IPS DF 6.9 (cell line): ENCODE measurements at regions not wholly inside any gene's neighbourhood (a gene's known extent, or its start where the extent isn't known, plus 50 kb on each side); places are given as distances from the start of the nearest gene placed in this dataset.
"Not testable (repeated sequence)": the region's sequence is repeated elsewhere in the genome, so short reads cannot be mapped to it uniquely, and the experiment has no call there.

Source experiments
- DNase-seq: peaks from one replicate; pipeline ENCODE4 v3.0.0-alpha.2; 2013; ENCODE audit warnings: low read depth, low spot score
- H3K27ac ChIP-seq: one replicate; pipeline ENCODE4 v1.5.1; 2013; ENCODE audit warnings: low read length, control low read depth
- H3K27me3 ChIP-seq: 2 replicates; pipeline ENCODE4 v1.6.1; 2013; ENCODE audit warnings: mild to moderate bottlenecking, low read length; ENCODE audit not compliant: control insufficient read depth, insufficient read depth
- H3K36me3 ChIP-seq: 2 replicates; pipeline ENCODE4 v1.6.1; 2013; ENCODE audit warnings: low read length; ENCODE audit not compliant: control insufficient read depth, insufficient read depth
- H3K4me1 ChIP-seq: 2 replicates; pipeline ENCODE4 v1.6.1; 2013; ENCODE audit warnings: low read length; ENCODE audit not compliant: control insufficient read depth, insufficient read depth
- H3K4me3 ChIP-seq: 2 replicates; pipeline ENCODE4 v1.5.1; 2013; ENCODE audit warnings: mild to moderate bottlenecking, low read length
- H3K9me3 ChIP-seq: 2 replicates; pipeline ENCODE4 v1.6.1; 2013; ENCODE audit warnings: low read length, inconsistent platforms; ENCODE audit not compliant: control insufficient read depth, insufficient read depth
- WGBS: extraction: QIAGEN DNeasy Blood & Tissue Kit; methylation state at CpG from one replicate; pipeline ENCODE4 v1.1.7; 2013; ENCODE audit warnings: mixed read lengths, missing lambda C conversion rate; ENCODE audit not compliant: insufficient read length, insufficient coverage; 5-methylcytosine and 5-hydroxymethylcytosine counted together

DNA sequence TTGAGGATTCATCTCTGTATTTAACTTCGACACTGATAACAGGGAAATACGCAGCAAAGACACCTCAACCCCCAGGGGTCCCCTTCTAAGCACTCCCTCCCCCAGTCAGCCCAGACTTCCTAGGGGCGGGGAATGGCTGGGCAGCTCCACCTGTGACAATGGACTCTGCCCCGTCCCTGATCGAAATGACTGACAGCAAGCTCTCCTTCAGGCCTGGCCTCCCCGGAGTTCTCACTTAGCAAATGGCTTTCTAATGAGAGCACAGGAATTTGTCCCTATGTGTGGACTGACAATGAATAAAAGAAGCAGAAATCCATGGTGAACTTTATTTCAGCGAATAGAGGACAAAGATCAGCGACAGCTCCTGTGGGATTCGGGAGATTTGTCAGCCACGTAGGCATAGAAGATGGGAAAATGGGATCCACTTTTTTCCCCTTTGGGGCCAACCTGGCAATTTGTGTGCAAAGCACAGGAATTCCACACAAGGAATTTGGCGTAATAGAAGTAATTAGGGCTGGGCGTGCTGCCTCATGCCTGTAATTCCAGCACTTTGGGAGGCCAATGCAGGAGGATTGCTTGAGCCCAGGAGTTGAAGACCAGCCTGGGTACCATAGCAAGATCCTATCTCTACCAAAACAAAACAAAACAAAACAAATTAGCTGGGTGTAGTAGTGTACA, 63.8 kb downstream of the TNFAIP2 start:
- 100% methylated on average over 1 of the region's 12 CpGs for WGBS
- H3K4me1 ChIP-seq: peaks cover 4% of the 10 kb centered on the region; the same call in 1 of the 2 replicates
- no peak overlapping the region for H3K4me3 ChIP-seq
- DNase-seq: no peak
- H3K36me3 ChIP-seq: no peaks in the 10 kb centered on the region
- peaks cover 5% of the 10 kb centered on the region; the same call in 1 of the 2 replicates for H3K27me3 ChIP-seq
- H3K9me3 ChIP-seq: no peaks in the 10 kb centered on the region
- H3K27ac ChIP-seq: no peak overlapping the region

DNA sequence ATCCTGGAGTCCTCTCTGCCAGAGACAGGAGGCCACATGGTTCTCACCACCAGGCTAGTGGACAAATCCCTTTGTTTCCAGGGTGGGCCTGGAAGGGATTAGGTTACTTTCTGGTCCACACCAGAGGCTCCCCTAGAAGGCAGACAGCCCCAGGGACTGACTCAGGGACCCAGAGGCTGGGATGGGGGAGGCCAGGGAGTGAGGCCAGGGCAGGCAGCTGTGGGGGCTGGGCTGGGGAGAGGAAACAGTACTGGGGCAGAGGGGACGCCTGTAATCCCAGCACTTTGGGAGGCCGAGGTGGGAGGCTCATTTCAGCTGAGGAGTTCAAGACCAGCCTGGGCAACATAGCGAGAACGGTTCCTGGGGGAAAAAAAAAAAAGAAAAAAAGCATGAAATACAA, 64.7 kb downstream of the TNFAIP2 start:
- peaks cover 5% of the 10 kb centered on the region; the same call in 1 of the 2 replicates for H3K27me3 ChIP-seq
- H3K36me3 ChIP-seq: no peaks in the 10 kb centered on the region
- no peak for DNase-seq
- WGBS: no CpG with 5 or more reads among the region's 4 CpGs
- H3K27ac ChIP-seq: no peak overlapping the region
- peaks cover 4% of the 10 kb centered on the region; the same call in 1 of the 2 replicates for H3K4me1 ChIP-seq
- H3K4me3 ChIP-seq: no peak overlapping the region
- H3K9me3 ChIP-seq: no peaks in the 10 kb centered on the region

DNA sequence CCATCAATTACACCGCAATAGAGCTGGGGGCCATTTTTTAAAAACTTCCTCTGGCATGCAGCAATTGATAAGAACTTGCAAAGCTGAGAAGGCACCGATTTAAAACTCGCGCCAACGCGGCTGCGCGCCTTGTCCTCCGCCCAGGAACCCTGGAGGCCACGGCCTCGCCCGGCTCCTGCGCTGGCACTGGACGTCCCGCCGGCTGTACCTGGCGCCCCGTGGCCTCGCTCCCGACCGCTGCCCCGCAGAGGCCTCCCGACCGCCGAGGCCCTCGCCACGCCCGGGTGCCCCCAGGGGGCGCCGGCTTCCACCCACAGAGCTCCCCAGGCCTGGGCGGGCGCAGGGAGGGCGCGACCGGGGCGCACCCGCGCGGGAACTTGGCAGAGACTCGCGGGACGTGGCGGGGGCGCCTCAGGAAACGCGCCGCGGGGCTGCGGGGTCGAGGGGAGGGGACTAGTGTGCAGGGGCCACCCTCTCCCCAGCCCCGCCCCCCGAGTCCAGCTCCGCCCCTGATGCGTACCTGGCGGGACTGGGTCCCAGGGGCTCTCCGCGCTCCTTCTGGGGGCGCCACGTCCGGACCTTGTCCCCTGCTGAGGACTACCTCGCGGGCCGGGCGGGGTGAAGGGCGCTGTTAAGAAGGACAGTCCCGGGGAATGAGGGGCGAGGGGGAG, 65.7 kb downstream of the TNFAIP2 start:
- peaks cover 4% of the 10 kb centered on the region; the same call in 1 of the 2 replicates for H3K4me1 ChIP-seq

DNA sequence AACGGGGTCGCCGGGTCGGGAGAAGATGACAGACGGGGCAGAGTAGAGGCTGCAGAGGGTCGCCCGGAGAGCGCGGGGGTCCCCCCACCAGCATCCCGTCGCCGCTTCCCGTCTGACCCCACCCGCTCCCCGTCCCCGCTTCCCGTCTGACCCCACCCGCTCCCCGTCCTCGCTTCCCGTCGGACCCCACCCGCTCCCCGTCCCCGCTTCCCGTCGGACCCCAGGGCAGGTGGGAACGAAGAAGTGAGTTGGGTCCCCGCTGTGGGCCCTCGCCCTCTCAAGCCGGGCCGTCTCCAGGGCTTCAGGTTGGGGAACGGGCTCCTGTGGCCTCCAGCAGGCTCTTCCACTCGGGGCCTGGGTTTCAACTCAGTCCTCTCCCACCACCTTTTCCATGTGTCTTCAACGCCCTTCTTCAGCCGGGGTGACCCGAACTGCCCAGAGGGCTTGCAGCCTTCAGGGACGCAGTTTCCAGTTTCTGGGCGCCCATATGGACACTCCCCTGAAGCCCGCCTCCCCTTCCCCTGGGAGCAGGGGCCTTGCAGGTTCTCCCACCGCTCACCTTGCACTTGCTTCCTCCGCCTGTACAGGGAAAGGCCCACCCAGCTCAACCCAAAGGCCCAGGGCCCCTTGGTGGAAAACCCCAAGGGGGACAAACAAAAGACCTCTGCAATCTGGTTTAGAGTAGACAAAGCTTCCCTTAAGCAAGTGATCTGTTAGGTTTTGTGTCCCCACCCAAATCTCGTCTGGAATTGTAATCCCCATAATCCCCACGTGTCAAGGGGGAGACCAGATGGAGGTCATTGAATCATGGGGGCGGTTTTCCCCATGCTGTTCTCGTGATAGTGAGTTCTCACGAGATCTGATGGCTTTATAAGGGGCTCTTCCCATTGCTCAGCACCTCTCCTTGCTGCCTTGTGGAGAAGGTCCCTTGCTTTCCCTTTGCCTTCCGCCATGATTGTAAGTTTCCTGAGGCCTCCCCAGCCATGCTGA, 66.5 kb downstream of the TNFAIP2 start:
- no peaks in the 10 kb centered on the region for H3K9me3 ChIP-seq
- no CpG with 5 or more reads among the region's 48 CpGs for WGBS
- no peak overlapping the region for H3K27ac ChIP-seq
- DNase-seq: no peak
- peak overlapping the region; percentile 80 for H3K4me3 ChIP-seq
- H3K4me1 ChIP-seq: peaks cover 4% of the 10 kb centered on the region; the same call in 1 of the 2 replicates
- H3K27me3 ChIP-seq: peaks cover 5% of the 10 kb centered on the region; the same call in 1 of the 2 replicates
- H3K36me3 ChIP-seq: no peaks in the 10 kb centered on the region

More for the DNA sequence above, 65.7 kb downstream of the TNFAIP2 start:
- WGBS: no CpG with 5 or more reads among the region's 67 CpGs
- H3K4me3 ChIP-seq: peak overlapping the region; percentile 80
- DNase-seq: no peak
- H3K36me3 ChIP-seq: no peaks in the 10 kb centered on the region
- no peak overlapping the region for H3K27ac ChIP-seq
- no peaks in the 10 kb centered on the region for H3K9me3 ChIP-seq
- peaks cover 5% of the 10 kb centered on the region; the same call in 1 of the 2 replicates for H3K27me3 ChIP-seq

DNA sequence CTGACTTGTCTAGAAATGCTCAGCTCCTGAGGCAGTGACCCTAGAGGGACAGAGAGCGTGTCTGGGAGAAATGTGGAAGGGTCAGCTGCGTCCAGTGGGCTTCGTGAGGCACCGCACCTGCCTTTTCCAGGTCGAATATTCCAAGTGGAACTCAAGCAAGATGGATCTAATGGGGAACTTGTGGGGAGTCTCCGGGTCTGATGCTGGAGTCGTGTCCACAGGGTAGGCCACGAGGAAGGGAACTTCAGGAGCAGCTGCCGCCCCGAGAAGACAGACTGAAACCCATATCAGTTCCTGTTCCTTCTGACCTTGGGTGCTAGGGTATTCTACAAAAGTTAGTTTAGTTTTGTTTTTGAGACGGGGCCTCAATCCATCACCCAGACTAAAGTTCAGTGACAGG, 67.5 kb downstream of the TNFAIP2 start:
- Histone ChIP-seq H3K4me1 (peaks cover 4% of the 10 kb centered on the region; the same call in 1 of the 2 replicates), H3K27ac (no peak overlapping the region), H3K27me3 (peaks cover 5% of the 10 kb centered on the region; the same call in 1 of the 2 replicates), H3K9me3 (no peaks in the 10 kb centered on the region), H3K4me3 (no peak overlapping the region), H3K36me3 (no peaks in the 10 kb centered on the region)
- no peak for DNase-seq
- WGBS: no CpG with 5 or more reads among the region's 11 CpGs

DNA sequence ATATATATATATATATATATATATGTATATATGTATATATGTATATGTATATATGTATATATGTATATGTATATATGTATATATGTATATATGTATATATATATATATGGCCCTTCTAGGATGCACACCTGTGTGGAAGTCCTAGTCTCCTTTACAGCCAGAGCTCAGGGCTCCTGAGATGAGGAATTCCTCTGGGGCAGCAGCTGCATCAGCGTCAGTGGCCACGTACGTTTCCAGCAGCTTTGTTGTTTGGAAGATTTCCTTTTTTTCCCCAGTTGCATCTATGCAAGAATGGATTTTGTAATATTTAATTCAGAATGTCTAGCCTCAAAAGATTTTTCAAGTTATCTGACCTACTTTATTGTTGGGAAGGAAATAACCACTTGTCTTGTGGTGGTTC, 68.6 kb downstream of the TNFAIP2 start:
- H3K36me3 ChIP-seq: no peaks in the 10 kb centered on the region
- H3K27me3 ChIP-seq: peaks cover 5% of the 10 kb centered on the region; the same call in 1 of the 2 replicates
- no CpG with 5 or more reads among the region's 3 CpGs for WGBS
- peaks cover 2% of the 10 kb centered on the region; the same call in 1 of the 2 replicates for H3K4me1 ChIP-seq
- no peak overlapping the region for H3K27ac ChIP-seq
- DNase-seq: no peak
- H3K9me3 ChIP-seq: no peaks in the 10 kb centered on the region
- no peak overlapping the region for H3K4me3 ChIP-seq

DNA sequence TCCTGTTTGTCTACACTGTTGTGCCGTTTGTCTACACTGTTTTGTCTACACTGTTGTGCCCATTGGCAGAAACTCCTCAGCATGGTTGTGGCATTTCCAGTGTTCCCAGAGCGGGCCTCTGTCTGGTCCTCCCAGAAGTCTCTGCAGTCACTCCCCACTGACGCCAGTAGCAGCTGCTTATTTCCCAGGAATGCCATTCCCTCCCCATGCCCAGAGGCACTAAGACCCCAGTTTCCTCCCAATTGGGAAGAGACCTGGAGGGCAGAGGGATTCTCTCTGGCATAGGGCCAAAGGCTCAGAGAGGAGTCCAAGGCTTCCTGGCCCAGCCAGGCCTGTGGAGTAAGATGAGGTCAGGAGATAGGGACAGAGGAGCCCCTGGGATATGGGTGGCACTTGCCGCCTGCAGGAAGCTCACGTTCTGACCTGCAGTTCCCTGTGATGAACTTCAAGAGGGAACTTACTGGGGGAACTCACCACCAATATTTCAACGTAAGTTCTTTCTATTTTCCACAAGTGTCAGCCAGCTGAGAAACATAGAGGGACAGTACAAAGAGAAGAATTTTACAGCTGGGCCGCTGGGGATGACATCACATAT, 69.1 kb downstream of the TNFAIP2 start:
- Histone ChIP-seq H3K27ac (no peak overlapping the region), H3K36me3 (no peaks in the 10 kb centered on the region), H3K4me3 (no peak overlapping the region), H3K27me3 (peaks cover 5% of the 10 kb centered on the region; the same call in 1 of the 2 replicates), H3K4me1 (no peaks in the 10 kb centered on the region; the same call in 1 of the 2 replicates), H3K9me3 (no peaks in the 10 kb centered on the region)
- no CpG with 5 or more reads among the region's 7 CpGs for WGBS
- DNase-seq: no peak

DNA sequence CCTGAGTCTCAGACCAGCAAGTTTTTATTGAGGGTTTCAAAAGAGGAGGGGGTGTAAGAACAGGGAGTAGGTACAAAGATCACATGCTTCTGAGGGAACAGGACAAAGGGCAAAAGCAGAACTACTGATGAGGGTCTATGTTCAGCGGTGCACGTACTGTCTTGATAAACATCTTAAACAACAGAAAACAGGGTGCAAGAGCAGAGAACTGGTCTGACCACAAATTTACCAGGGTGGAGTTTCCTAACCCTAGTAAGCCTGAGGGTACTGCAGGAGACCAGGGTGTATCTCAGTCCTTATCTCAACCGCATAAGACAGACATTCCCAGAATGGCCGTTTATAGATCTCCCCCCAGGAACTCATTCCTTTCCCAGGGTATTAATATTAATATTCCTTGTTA, 69.6 kb downstream of the TNFAIP2 start:
- not testable (repeated sequence) for H3K4me1 ChIP-seq, H3K9me3 ChIP-seq, H3K27ac ChIP-seq, DNase-seq, H3K27me3 ChIP-seq, H3K36me3 ChIP-seq, H3K4me3 ChIP-seq
- WGBS: no CpG with 5 or more reads among the region's 4 CpGs

DNA sequence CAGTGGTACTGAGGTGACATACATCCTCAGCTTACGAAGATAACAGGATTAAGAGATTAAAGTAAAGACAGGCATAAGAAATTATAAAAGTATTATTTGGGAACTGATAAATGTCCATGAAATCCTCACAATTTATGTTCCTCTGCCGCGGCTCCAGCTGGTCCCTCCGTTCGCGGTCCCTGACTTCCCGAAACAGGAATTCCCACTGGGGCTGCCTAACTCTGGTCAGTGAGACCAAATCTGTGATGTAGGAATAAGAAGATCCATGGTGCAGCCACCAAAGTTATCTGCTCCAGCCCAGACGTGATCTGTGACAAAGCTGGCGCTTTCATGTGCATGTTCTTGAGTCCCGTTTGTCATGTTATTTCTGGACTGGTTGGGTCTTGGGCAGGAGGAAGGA, 70.2 kb downstream of the TNFAIP2 start:
- H3K36me3 ChIP-seq, DNase-seq, H3K9me3 ChIP-seq, H3K27ac ChIP-seq, H3K4me3 ChIP-seq, H3K27me3 ChIP-seq, H3K4me1 ChIP-seq: not testable (repeated sequence)
- WGBS: no CpG with 5 or more reads among the region's 10 CpGs
